Vagina (tissue), 2 donors: ENCODE measurements at regions not wholly inside any gene's neighbourhood (a gene's known extent, or its start where the extent isn't known, plus 50 kb on each side); places are given as distances from the start of the nearest gene placed in this dataset.

ENCODE experiments used
- POLR2AphosphoS5 ChIP-seq, 2 donors: sonication (generic); formaldehyde crosslinking; IDR thresholded peaks; one replicate each; pipeline ENCODE4 v1.9.0; 2017; ENCODE audit warnings: antibody characterized with exemption in 2 of 2, mild to moderate bottlenecking in 2 of 2, low read depth in 1 of 2; ENCODE audit not compliant: insufficient read depth in 1 of 2
- TF ChIP-seq, protein P1 (sequence below), 3 experiments: fragments of 450-650 bp in 2 of 3; fragments of 200-600 bp in 1 of 3; sonication (generic) in 1 of 3; IDR thresholded peaks; one replicate each; pipeline ENCODE4 v1.5.1; 2017 to 2019; ENCODE audit warnings: antibody characterized with exemption in 3 of 3, mild to moderate bottlenecking in 2 of 3, moderate library complexity in 2 of 3

DNA sequence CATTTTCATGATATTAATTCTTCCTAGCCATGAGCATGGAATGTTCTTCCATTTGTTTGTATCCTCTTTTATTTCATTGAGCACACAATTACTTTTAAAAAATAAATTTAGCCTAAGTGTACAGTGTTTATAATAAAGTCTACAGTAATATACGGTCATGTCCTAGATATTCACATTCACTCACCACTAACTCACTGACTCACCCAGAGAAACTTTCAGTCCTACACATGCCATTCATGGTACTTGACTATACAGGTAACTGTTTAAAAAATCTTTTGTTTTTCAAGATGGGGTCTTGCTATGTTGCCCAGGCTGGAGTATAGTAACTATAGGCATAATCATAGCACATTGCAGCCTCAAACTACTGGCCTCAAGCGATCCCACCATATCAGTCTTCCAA, 348.1 kb downstream of the RAPGEF2 start:
- TF ChIP-seq, protein P1, sequence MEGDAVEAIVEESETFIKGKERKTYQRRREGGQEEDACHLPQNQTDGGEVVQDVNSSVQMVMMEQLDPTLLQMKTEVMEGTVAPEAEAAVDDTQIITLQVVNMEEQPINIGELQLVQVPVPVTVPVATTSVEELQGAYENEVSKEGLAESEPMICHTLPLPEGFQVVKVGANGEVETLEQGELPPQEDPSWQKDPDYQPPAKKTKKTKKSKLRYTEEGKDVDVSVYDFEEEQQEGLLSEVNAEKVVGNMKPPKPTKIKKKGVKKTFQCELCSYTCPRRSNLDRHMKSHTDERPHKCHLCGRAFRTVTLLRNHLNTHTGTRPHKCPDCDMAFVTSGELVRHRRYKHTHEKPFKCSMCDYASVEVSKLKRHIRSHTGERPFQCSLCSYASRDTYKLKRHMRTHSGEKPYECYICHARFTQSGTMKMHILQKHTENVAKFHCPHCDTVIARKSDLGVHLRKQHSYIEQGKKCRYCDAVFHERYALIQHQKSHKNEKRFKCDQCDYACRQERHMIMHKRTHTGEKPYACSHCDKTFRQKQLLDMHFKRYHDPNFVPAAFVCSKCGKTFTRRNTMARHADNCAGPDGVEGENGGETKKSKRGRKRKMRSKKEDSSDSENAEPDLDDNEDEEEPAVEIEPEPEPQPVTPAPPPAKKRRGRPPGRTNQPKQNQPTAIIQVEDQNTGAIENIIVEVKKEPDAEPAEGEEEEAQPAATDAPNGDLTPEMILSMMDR (IDR thresholded peaks at IDR 0.05), result no peak
- TF ChIP-seq POLR2AphosphoS5 (IDR thresholded peaks at IDR 0.05; ENCODE audit: insufficient read depth in 1 of 2, low read depth in 1 of 2), result no peak
